Lower leg skin (tissue), 3 donors: ENCODE measurements at regions not wholly inside any gene's neighbourhood (a gene's known extent, or its start where the extent isn't known, plus 50 kb on each side); places are given as distances from the start of the nearest gene placed in this dataset.

Source experiments
- CTCF ChIP-seq, 3 donors: fragments of 450-650 bp; IDR thresholded peaks; one replicate each; pipeline ENCODE4 v1.5.1; 2016; ENCODE audit warnings: antibody characterized with exemption in 3 of 3, mild to moderate bottlenecking in 3 of 3, moderate library complexity in 2 of 3
- POLR2A ChIP-seq, 2 donors: fragments of 450-650 bp; IDR thresholded peaks; one replicate each; pipeline ENCODE4 v1.6.1; 2016 to 2017; ENCODE audit warnings: antibody characterized with exemption in 2 of 2, mild to moderate bottlenecking in 1 of 2, moderate library complexity in 1 of 2

DNA sequence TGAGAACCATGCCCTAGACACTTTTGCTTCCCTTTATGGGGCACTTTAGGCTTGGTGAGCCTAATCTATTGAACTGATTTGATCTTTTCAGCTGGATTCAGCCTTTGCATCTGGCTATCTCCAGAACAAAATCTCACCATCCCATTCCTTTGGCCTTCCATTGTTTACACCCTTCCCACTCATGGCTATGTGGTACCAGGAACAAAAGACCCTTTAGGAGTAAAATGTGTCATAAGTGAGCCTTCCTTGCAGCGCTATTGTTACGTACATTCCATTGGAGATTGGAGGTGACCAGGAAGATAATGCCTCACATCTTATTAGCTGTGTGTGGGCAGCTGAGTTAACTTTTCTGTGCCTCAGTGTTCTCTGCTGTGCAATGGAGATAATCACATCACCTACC is 188.4 kb downstream of the SATB1 start:
- no peak for TF ChIP-seq CTCF (IDR thresholded peaks at IDR 0.05)
- no peak for TF ChIP-seq POLR2A (IDR thresholded peaks at IDR 0.05)
